Endothelial cell of umbilical vein (primary cell): ENCODE measurements at regions not wholly inside any gene's neighbourhood (a gene's known extent, or its start where the extent isn't known, plus 50 kb on each side); places are given as distances from the start of the nearest gene placed in this dataset.

Experiments used
- BruUV-seq: library from RNA; stranded (reverse); fragments of 400-500 nt; replicated peaks from 2 replicates; lab custom pipeline; 2021; lab: Mats Ljungman, UMichigan
- CTCF ChIA-PET: fragments of 300-600, 350-600 bp; sonication (Branson Sonifier 250); formaldehyde crosslinking; loops from one replicate; lab custom pipeline; 2021; ENCODE audit warnings: antibody characterized with exemption, inconsistent platforms; lab: Charles Lee
- POLR2A ChIA-PET: fragments of 300-600, 350-600 bp; sonication (Branson Sonifier 250); formaldehyde crosslinking; loops from one replicate; lab custom pipeline; 2021; ENCODE audit warnings: antibody characterized with exemption, inconsistent platforms; lab: Charles Lee
- DNase-seq: peaks from one replicate; pipeline ENCODE4 v3.0.0-alpha.2; 2011; ENCODE audit warnings: low read depth, low spot score
- FAIRE-seq: peaks from 2 replicates; lab custom pipeline; 2011; peaks lifted over from hg19 to GRCh38; lab: Jason Lieb, UNC
- H2AFZ ChIP-seq: 2 replicates; pipeline ENCODE4 v1.6.0; 2012; ENCODE audit warnings: low read depth, low read length, control low read depth, inconsistent platforms
- H3K27ac ChIP-seq: 2 replicates; pipeline ENCODE4 v1.5.1; 2011; ENCODE audit warnings: low read depth, mild to moderate bottlenecking, control low read depth, low read length, moderate library complexity; ENCODE audit not compliant: insufficient read depth
- H3K27me3 ChIP-seq, 2 experiments: 2 replicates each; pipeline versions ENCODE4 v1.6.0 to v1.6.1; 2011; ENCODE audit warnings: low read length in 2 of 2, mixed read lengths in 1 of 2; ENCODE audit not compliant: control insufficient read depth in 2 of 2, insufficient read depth in 2 of 2
- H3K36me3 ChIP-seq, 2 experiments: 2 replicates in 1 of 2; 3 replicates in 1 of 2; pipeline ENCODE4 v1.5.1; 2011; ENCODE audit warnings: low read length in 2 of 2, mild to moderate bottlenecking in 1 of 2, moderate library complexity in 1 of 2; ENCODE audit not compliant: control insufficient read depth in 2 of 2, insufficient read depth in 2 of 2; ENCODE audit errors: extremely low read depth in 1 of 2
- H3K4me1 ChIP-seq: 3 replicates; pipeline ENCODE4 v1.5.1; 2011; ENCODE audit warnings: mild to moderate bottlenecking, low read length; ENCODE audit not compliant: control insufficient read depth, insufficient read depth; ENCODE audit errors: extremely low read depth
- H3K4me2 ChIP-seq: 2 replicates; pipeline ENCODE4 v1.6.1; 2011; ENCODE audit warnings: low read length, control low read depth, mixed read lengths; ENCODE audit not compliant: insufficient read depth
- H3K4me3 ChIP-seq, 3 experiments: fragments of 200-600 bp in 1 of 3; sonication (generic), shearing (Covaris generic) in 1 of 3; replicated peaks in 1 of 3; 2 replicates each; pipeline ENCODE4 v1.5.1; 2011 to 2016; ENCODE audit warnings: control low read depth in 3 of 3, low read length in 3 of 3, mild to moderate bottlenecking in 2 of 3, inconsistent platforms in 1 of 3, low read depth in 1 of 3, moderate library complexity in 1 of 3; ENCODE audit not compliant: insufficient read depth in 1 of 3
- H3K79me2 ChIP-seq: 2 replicates; pipeline ENCODE4 v1.6.0; 2012; ENCODE audit warnings: low read length, inconsistent platforms; ENCODE audit not compliant: control insufficient read depth, insufficient read depth
- H3K9ac ChIP-seq: replicated peaks from 2 replicates; pipeline ENCODE3; 2011; ENCODE audit warnings: low read length, control low read depth; ENCODE audit not compliant: insufficient read depth; ENCODE audit errors: extremely low read depth
- H3K9me1 ChIP-seq: replicated peaks from 3 replicates; pipeline ENCODE4 v1.6.0; 2011; ENCODE audit warnings: mild to moderate bottlenecking, low read length; ENCODE audit not compliant: control insufficient read depth, insufficient read depth; ENCODE audit errors: extremely low read depth
- H3K9me3 ChIP-seq: replicated peaks from 2 replicates; pipeline ENCODE4 v1.5.1; 2012; ENCODE audit warnings: low read length, inconsistent platforms; ENCODE audit not compliant: control insufficient read depth, insufficient read depth
- H4K20me1 ChIP-seq: replicated peaks from 2 replicates; pipeline ENCODE3; 2011; ENCODE audit warnings: mild to moderate bottlenecking, low read length; ENCODE audit not compliant: control insufficient read depth, insufficient read depth; ENCODE audit errors: extremely low read depth
- EZH2 ChIP-seq: IDR thresholded peaks from 2 replicates; pipeline ENCODE4 v1.6.1; 2012; ENCODE audit warnings: borderline replicate concordance, low read depth, mild to moderate bottlenecking, moderate library complexity, low read length, inconsistent platforms; ENCODE audit not compliant: severe bottlenecking
- JUN ChIP-seq: IDR thresholded peaks from 2 replicates; pipeline ENCODE4 v1.6.1; 2011; ENCODE audit warnings: borderline replicate concordance, low read depth; ENCODE audit not compliant: insufficient read length, insufficient read depth
- MYC ChIP-seq: IDR thresholded peaks from one replicate; pipeline ENCODE4 v1.6.1; 2011; ENCODE audit warnings: mild to moderate bottlenecking, low read depth, low read length
- POLR2AphosphoS5 ChIP-seq: IDR thresholded peaks from 2 replicates; pipeline ENCODE4 v1.6.1; 2012; ENCODE audit warnings: low read depth, mild to moderate bottlenecking, control low read depth, low read length, moderate library complexity; ENCODE audit not compliant: insufficient read depth
- dilution Hi-C: fragments of 300-500 bp; cut with MboI; formaldehyde crosslinking; loops from one replicate; pipeline ENCODE4 v1.15.0; 2019; ENCODE audit warnings: low sequenced_read_pairs; ENCODE audit not compliant: extremely low pct_ligation_motif_present
- intact Hi-C: fragments of 100-400 bp; cut with micrococcal nuclease; formaldehyde crosslinking; loops from one replicate; pipeline ENCODE4 v1.10.0; 2022
- TF ChIP-seq, protein P1 (sequence below), 2 donors: IDR thresholded peaks; 1 replicate in 1 of 2; 2 replicates in 1 of 2; pipeline ENCODE4 v1.5.1; 2011; ENCODE audit warnings: low read length in 2 of 2, mild to moderate bottlenecking in 2 of 2, moderate library complexity in 2 of 2, control low read depth in 1 of 2, inconsistent platforms in 1 of 2, low read depth in 1 of 2; ENCODE audit not compliant: insufficient read depth in 1 of 2; ENCODE audit errors: extremely low read depth in 1 of 2
- TF ChIP-seq, protein P2 (sequence below): IDR thresholded peaks from 2 replicates; pipeline ENCODE4 v1.6.1; 2011; ENCODE audit not compliant: insufficient read depth, insufficient read length

DNA sequence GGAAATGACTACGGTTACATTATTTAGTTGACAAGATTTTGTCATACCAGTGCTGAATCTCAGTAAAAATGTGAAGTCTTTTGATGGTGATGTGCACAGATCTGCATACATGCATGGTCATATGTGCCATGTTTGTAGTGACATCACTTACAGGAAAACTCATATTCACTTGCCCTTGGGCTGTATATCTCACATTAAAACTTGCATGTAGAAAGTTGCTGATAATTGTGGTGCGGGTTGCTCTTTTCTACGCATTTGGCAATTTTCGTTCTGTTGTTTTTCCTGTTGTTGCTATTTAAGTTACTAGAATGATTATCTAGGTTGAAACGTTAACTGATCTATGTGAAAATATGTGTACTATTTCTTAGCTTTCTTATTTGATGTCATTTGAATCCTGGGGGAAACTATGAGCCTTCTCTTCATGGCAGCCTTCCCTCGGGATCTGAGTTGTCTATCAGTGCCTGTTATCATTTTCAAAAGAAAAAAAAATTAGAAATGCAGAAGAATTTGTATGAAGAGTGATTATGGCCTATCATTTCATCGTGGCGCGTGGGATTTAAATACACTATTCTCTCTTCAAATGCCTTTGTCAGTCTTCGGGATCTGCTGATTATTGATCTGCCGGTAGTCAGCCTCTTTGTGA, 296.6 kb downstream of the TMX3 start:
- Histone ChIP-seq H3K79me2 (no peaks in the 10 kb centered on the region), H3K4me1 (no peaks in the 10 kb centered on the region), H3K4me3 (no peak overlapping the region), H2AFZ (no peak overlapping the region), H3K4me2 (no peak overlapping the region), H3K9me3 (no peaks in the 10 kb centered on the region), H3K27ac (no peak overlapping the region), H3K27me3 (no peaks in the 10 kb centered on the region), H3K9me1 (no peaks in the 10 kb centered on the region), H3K9ac (no peak overlapping the region), H4K20me1 (no peaks in the 10 kb centered on the region), H3K36me3 (no peaks in the 10 kb centered on the region)
- no peak for DNase-seq
- POLR2A ChIA-PET: no interaction called here
- TF ChIP-seq MYC: no peak
- TF ChIP-seq, protein P1, sequence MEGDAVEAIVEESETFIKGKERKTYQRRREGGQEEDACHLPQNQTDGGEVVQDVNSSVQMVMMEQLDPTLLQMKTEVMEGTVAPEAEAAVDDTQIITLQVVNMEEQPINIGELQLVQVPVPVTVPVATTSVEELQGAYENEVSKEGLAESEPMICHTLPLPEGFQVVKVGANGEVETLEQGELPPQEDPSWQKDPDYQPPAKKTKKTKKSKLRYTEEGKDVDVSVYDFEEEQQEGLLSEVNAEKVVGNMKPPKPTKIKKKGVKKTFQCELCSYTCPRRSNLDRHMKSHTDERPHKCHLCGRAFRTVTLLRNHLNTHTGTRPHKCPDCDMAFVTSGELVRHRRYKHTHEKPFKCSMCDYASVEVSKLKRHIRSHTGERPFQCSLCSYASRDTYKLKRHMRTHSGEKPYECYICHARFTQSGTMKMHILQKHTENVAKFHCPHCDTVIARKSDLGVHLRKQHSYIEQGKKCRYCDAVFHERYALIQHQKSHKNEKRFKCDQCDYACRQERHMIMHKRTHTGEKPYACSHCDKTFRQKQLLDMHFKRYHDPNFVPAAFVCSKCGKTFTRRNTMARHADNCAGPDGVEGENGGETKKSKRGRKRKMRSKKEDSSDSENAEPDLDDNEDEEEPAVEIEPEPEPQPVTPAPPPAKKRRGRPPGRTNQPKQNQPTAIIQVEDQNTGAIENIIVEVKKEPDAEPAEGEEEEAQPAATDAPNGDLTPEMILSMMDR (IDR thresholded peaks at IDR 0.05; ENCODE audit: extremely low read depth in 1 of 2, insufficient read depth in 1 of 2, low read depth in 1 of 2, low read length in 2 of 2): no peak
- TF ChIP-seq JUN: no peak
- no peak for TF ChIP-seq POLR2AphosphoS5
- no peak for TF ChIP-seq EZH2
- TF ChIP-seq, protein P2, sequence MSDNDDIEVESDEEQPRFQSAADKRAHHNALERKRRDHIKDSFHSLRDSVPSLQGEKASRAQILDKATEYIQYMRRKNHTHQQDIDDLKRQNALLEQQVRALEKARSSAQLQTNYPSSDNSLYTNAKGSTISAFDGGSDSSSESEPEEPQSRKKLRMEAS: no peak
- BruUV-seq: no TSS peak
- dilution Hi-C loops (no loop called here), intact Hi-C loops (no loop called here)
- CTCF ChIA-PET: no interaction called here
- FAIRE-seq: no peak
